DMS 273 (cell line): ENCODE measurements at regions not wholly inside any gene's neighbourhood (a gene's known extent, or its start where the extent isn't known, plus 50 kb on each side); places are given as distances from the start of the nearest gene placed in this dataset.

Experiments
- DNase-seq: peaks from one replicate; lab custom pipeline; 2025; ENCODE audit not compliant: unreplicated experiment; lab: John Stamatoyannopoulos, UW

DNA sequence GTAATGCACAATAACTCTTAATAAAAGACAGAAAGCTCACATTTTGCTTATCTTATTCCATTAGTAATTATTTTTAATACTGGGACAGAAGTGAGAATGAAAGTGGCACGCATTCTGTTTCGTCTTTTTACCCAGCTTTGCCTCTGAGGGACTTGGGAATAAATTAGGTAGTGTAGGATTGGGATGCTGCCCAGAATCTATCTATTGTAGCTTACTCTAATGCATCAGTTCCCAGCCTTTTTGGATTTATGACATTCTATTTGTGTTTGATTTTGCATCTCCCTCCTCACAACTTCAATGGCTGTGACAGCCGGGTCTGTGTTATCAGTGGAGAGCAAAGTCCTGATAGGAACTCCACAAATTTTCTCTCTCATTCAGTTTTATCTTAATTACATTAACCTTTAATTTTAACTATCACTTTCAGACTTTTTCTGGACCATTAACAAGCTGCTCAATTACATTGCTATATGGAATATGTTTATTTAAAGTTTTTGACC, 62.9 kb upstream of the TULP4 start:
- no peak for DNase-seq

DNA sequence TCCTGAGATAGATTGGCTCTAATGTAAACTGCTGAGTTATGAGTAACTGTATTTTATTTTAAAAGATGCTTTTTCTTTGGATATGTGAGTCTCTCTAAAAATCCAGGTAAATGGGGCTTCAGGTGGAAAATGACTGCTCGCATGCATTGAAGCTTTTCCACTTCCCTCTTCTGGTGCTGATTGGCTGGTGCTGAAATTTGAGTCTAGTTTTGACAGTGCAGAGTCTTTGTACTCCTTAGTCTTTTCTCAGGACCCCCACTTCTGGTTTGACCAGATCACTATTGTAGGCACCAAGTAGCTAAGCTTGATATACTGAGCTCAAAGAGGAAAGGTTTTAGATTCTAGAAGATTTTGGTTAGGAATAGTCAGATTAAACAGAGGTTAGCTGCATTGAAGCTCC, 60.7 kb upstream of the TULP4 start:
- no peak for DNase-seq

DNA sequence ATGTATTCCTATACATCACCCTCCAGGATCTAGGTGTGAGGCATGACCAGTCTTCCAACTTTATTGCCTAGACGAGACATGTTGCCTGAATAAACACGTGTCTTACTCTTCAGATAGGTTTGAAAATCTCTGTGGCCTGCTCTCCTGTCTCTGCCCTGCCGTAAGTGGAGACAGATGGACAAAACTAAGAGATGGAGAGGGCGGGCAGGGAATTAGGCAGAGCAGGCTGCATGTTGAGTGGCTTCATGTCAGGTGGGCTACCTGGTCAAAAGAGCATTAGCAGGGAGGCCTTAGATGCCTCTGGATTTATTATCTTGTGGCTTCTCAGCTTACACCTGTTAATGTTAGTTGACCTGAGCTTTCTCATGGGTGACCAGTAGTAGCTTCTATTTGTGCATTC, 59.0 kb upstream of the TULP4 start:
- no peak for DNase-seq

DNA sequence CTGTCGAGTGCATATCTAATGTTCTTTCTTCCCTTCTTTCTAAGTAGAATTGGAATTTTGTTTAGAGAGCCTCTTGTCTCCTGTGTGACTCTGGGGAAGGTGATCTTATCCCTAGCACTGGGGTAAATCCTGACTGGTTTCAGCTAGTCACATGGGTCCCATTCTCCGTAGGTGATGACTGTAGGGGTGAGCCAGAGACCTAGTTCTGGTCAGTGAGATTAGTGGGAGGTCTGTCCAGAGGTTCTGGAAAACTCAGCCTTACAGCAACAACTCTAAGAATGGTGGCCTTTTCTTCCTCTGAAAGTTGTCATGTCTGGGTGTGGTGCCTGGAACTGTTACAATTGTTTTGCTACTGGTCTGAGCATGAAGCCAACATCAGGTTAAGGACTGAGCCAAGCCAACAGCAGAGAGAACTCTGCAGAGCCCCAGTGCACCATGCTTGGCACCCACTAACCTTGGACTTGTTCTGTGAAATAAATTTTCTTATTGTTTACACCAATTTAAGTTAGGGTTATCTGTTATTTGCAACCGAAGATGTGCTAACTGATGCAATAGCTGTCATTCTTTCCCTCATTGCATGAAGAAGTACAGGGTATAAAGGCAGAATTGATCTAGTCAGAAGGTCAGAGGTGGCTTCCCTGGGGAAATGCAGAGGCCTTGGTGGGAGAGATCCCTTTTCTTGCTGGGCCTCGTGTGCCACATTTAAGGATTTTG, 56.8 kb upstream of the TULP4 start:
- no peak for DNase-seq

DNA sequence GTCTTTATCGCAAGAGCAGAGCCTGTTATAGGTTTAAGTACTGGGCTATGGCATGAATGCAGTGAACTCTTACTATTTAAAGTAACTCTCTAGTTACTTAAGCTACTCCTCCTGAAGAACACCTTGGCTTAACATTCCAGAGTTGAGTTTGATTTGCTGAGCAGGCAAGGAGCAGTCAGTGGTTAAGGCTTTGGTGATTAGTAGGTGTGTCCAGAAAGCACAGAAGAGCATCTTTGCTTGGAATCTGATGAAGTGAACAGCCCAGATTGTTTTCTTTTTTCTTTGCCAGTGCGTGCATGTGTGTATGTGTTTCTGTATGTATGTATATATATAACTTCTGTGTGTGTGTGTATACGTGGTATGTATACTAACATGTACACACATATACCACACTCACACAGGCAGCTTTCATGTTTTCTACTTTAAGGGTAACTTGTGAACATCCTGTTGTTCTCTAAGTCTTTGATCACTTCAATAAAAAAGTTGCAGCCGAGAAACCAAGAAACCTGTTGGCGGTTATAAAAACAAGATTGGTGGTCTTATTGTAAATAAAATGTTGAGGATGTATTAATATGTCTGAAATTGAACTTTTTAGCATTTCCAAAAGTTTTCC, 56.2 kb upstream of the TULP4 start:
- no peak for DNase-seq

DNA sequence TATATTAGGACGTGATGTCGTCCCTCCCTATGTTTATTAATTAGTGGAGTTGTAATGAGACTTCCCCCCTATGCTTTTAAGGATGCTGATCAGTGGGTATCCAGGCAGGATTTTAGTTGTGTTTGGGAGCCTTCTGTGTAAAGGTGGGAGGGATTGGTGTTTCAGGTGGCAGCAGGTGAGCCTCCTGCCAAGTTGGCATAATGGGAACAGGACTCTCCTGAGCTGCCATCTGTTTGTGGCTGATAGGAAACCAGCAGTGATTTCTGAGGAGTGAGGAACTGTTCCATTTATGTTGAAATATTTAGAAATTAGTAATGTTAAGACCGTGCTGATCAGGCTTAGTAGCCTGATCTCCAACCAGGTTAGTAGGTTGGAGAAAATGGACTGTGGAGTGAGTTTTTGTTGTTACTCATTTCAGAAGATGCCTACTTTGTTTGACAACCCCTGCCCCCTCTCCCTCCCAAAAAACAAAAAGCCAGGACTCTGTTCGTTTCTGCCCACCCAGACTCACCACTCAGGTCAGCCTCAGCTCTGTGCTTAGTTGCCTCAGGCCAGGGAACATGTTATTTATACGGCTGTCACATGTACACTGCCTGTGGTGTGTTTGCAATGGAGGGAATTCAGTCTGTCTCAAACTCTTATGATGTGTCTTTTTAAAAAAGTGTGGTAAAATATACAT, 55.4 kb upstream of the TULP4 start:
- peak; percentile 62 for DNase-seq

DNA sequence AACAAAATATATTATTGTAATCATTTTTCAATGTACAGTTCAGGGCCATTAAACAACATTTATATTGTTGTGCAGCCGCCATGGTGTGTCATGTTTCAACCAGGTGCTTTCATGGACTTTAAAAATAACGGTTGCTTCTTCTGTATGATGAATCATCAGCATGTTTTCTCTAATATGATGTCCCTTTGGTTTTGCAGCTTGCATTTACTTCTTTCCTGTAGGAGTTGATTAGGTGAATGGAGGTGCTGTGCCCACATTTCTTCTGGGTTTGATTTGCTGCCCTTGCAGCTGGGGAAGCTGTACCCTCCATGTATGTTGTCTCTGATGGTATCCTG, 54.9 kb upstream of the TULP4 start:
- DNase-seq, result no peak

DNA sequence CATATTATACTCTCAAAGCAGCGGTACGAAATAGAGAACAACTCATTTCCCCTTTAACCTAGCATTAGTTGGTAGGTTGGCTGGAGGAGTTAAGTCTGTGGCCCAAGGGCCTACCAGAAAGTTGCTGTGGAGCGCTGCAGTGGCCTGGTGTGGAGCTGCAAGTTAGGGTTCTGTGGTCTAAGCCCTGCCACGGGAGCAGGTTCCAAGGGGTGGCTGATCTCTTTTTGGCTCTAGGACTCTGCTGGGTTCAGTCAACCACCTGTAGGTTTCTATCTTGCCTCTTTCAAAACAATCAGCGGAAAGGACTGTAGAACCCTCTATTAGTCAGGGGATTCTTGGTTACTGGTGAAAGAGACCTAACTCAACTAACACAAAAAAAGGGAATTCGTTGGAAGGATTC, 54.5 kb upstream of the TULP4 start:
- no peak for DNase-seq

DNA sequence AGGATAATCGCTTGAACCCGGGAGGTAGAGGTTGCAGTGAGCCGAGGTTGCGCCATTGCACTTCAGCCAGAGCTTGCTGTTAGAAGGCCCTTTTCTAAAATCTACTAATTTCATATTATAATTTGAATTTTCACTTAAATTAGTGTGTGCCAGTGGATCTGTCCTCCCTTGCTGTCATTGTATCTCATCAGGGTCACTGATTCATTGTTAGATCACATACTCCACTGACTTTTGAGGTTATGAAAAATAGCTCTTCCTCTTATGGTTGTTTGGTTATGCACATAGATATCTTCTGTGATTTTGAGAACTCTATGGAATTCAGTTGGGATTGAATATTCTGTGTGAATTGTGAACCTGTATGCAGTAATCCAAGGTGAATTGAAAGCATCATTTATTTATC, 53.1 kb upstream of the TULP4 start:
- DNase-seq, result no peak

DNA sequence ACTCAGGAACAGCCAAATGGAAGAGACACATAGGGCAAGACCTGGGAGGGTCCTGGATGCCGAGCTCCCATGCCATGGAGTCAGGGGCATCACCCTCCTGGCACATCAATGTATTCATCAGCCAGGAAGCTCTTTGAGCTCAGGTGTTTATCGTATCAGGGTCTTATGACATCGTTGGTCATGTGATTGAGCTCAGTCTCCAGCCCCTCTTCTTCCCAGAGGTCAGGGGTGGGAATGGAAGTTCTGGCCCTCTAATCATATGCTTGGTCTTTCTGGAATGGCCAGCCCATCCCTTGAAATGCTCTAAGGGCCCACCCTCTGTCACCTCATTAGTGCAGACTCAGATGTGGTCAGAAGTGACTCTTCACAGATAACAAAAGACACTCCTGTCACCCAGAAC, 52.4 kb upstream of the TULP4 start:
- no peak for DNase-seq

DNA sequence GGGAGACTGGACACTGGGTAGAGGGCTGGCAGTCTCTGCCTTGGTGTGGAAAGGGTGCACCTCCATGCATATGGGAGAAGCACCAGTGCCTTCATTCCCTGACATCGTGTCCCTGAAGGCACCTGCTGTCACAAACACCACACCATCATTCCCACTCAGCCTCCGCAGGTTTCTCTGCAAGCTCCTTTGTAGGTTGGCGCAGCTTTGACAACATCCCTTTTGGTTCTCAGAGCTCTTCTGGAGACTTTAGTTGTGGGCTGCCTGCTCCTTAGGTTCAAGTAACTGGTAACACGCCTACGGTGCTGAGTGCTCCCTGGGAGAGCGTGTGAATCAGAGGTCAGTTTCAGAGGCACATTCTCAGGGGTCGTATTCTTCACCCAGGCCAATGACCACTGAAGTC, 50.2 kb upstream of the TULP4 start:
- DNase-seq, result no peak
